Body of pancreas (tissue), 4 donors: ENCODE measurements at regions not wholly inside any gene's neighbourhood (a gene's known extent, or its start where the extent isn't known, plus 50 kb on each side); places are given as distances from the start of the nearest gene placed in this dataset.

Experiments
- POLR2A ChIP-seq, 3 donors: fragments of 450-650 bp; IDR thresholded peaks; one replicate each; pipeline ENCODE4 v1.6.1; 2016; ENCODE audit warnings: antibody characterized with exemption in 3 of 3, mild to moderate bottlenecking in 2 of 3
- TF ChIP-seq, protein P1 (sequence below), 7 experiments: fragments of 450-650 bp in 4 of 7; fragments of 200-600 bp in 3 of 7; sonication (generic) in 3 of 7; IDR thresholded peaks; one replicate each; pipeline ENCODE4 v1.5.1; 2016 to 2019; ENCODE audit warnings: antibody characterized with exemption in 7 of 7

DNA sequence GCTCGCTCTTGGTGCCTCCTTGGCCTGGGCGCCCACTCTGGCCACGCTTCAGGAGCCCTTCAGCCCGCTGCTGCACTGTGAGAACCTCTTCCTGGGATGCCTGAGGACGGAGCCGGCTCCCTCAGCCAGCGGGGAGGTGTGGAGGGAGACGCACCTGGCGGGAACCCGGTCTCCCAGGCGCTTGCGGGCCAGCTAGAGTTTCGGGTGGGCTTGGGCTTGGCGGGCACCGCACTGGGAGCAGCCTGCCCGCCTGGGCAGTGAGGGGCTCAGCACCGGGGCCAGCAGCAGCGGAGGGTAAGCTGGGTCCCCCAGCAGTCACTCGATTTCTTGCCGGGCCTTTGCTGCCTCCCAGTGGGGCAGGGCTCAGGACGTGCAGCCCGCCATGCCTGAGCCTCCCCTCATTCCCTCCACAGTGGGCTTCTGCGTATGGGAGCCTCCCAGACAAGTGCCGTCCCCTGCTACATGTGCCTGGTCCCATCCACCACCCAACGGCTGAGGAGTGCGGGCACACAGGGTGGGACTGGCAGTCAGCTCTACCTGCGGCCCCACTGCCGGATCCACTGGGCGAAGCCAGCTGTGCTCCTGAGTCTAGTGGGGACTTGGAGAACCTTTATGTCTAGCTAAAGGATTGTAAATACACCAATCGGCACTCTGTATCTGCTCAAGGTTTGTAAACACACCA lies 708.7 kb downstream of the VGLL3 start:
- no peak for TF ChIP-seq POLR2A (IDR thresholded peaks at IDR 0.05)
- TF ChIP-seq, protein P1, sequence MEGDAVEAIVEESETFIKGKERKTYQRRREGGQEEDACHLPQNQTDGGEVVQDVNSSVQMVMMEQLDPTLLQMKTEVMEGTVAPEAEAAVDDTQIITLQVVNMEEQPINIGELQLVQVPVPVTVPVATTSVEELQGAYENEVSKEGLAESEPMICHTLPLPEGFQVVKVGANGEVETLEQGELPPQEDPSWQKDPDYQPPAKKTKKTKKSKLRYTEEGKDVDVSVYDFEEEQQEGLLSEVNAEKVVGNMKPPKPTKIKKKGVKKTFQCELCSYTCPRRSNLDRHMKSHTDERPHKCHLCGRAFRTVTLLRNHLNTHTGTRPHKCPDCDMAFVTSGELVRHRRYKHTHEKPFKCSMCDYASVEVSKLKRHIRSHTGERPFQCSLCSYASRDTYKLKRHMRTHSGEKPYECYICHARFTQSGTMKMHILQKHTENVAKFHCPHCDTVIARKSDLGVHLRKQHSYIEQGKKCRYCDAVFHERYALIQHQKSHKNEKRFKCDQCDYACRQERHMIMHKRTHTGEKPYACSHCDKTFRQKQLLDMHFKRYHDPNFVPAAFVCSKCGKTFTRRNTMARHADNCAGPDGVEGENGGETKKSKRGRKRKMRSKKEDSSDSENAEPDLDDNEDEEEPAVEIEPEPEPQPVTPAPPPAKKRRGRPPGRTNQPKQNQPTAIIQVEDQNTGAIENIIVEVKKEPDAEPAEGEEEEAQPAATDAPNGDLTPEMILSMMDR (IDR thresholded peaks at IDR 0.05) = no peak
